ENCODE measurements at regions not wholly inside any gene's neighbourhood (a gene's known extent, or its start where the extent isn't known, plus 50 kb on each side); places are given as distances from the start of the nearest gene placed in this dataset.

DNA sequence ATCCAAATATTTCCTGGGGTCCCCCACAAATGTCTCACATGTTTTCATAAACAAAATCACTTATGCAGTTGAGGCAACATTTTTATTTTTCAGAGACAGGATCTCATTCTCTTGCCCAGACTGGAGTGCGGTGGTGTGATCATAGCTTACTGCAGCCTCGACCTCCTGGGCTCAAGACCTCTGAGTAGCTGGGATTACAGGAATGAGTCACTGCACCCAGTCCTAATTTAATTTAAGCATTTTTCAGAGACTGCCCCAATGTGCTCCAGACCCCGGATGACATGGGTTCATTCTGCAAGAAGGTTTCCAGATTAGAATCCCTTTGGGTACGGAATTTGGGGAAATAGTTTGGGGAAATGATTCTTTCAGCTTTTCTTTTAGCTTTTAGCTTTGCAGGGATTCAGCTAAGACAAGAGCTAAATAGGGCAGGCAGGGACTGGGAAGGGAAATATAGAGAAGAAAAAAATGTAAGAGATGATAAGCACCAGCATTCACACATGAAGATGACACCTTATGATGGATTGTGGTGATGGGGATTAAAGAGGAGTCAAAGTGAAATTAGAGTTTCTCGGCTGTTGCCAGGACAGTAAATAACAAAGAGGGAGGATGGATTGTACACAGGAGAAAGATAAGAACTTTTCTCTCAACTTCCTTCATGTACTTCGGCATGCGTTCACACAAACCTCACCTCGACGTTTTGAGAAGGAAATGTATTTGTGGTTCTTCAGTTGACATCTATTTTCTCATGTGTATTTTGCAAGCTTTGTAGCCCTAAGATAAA, 169.4 kb upstream of the TAB2 start:
- no peak overlapping the region for H3K27ac ChIP-seq
- DNase-seq (ENCODE audit: low read depth, low spot score): no peak

DNA sequence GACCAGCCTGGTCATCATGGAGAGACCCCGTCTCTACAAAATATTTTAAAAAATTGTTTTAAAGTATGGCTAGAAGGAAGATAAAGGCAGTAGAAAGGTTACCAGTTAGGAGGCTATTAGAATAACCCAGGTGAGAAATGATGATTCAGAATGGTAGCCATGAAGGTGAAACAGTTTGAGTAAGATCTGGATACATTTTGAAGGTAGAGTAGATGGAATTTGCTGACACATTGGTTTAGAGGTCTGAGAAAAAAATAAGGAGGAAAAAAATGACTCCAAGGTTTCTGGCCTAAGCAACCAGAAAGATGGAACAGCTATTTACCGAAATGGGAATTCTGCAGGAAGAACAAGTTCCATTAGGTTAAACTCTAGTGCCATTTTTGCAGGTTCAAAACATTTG, 167.9 kb upstream of the TAB2 start:
- no peak for DNase-seq (ENCODE audit: low read depth, low spot score)
- H3K27ac ChIP-seq: no peak overlapping the region

DNA sequence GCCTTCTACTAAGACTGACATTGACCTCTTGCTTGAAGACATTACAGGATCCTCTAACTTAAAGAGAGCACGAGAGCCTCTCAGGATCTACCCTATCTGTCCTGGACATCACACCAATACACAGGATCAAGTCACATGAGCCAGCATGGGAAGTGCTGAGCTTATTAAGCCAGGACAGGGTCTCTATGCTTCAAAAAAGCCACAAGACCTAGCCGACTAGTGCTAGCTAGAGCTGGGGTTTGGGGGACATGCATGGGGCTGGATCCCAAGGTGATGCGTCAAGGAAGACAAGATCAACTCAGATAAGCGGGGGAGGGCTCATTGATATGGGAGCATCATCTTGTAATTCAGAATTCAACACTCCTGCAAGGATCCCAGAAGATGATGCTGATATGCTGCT, 167.2 kb upstream of the TAB2 start:
- DNase-seq (ENCODE audit: low read depth, low spot score): no peak
- H3K27ac ChIP-seq: no peak overlapping the region

DNA sequence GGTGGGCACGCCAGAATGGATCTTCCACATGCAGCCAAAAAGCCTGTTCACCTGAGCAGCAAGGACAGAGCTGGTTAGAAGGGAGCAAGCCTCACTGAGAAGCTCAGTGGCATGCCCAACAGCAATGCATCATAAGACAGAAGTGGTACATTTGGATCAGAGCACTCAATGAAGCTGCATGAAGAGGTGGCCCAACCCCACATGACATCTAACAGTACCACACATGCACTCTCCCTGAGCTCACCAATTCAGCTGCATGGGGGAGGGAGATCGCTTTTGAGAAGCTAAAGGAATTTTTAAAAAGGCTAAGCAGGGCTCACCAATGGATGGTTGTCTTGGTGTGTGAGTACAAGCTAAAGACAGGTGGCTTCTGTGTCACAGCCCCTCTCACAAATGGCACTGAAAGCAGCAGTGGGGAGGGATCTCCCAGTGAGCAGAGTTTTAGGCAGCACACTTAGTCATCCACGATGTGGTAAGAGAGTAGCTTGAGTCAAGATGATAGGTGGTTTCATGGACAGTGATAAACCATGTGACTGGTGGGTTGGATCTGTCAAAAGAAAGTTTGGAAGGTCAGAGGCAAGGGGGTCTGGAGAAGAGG, 166.6 kb upstream of the TAB2 start:
- no peak for DNase-seq (ENCODE audit: low read depth, low spot score)

DNA sequence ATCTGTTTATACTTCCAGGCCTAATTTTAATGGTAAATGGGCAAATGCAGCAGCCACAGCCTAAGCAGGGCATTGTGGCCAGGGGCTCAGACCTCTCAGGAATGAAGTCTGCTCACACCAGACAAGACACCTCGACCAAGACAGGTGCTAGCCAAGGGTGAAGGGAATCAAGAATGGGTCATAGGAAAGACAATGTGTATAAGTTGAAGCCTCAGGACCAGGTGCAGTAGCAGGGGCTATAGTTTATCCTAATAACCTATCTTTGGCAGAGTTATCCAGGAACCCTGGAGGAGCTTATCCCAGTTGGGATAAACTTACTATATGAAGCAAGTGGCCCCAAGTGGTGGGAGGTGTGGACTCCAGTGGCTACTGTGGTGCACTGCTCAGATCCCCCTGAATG, 165.0 kb upstream of the TAB2 start:
- H3K27ac ChIP-seq: no peak overlapping the region
- no peak for DNase-seq (ENCODE audit: low read depth, low spot score)

More for the DNA sequence above, 166.6 kb upstream of the TAB2 start:
- no peak overlapping the region for H3K27ac ChIP-seq

DNA sequence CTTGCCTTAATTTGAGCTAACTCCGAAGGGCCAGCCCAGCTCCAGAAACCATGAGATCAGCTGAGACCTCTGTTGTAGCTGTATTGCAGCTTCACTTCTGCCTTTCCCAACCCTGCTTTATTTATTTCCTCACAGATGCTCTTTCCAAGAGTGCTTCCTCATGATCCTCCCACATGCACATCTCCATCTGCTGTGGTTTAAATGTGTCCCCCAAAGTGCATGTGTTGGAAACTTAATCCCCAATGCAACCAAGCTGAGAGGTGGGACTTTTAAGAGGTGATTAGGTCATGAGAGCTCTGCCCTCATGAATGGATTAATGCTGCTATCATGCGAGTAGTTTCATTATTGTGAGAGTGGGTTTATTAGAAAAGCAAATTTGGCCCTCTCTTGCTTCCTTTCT, 164.4 kb upstream of the TAB2 start:
- no peak overlapping the region for H3K27ac ChIP-seq
- DNase-seq (ENCODE audit: low read depth, low spot score): no peak

DNA sequence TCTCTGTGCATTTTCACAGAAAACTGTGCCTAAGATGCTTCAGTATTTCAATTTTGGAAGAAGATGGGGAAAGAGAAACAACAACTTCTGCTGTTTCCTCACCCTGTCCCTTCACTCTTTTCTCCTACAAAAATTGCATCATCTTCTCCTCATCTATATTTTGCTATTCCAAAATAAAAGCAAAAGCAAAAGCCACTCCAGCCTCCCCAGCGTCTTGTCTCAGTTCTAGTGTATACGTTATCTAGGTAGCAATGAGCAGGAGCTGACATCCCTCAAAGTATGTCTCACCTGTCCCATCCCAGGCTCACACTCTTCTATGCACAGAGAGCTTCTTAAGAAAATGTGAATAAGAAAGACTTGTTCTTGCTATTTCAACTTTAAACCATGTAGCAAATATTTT, 163.8 kb upstream of the TAB2 start:
- H3K27ac ChIP-seq: no peak overlapping the region
- DNase-seq (ENCODE audit: low read depth, low spot score): no peak

DNA sequence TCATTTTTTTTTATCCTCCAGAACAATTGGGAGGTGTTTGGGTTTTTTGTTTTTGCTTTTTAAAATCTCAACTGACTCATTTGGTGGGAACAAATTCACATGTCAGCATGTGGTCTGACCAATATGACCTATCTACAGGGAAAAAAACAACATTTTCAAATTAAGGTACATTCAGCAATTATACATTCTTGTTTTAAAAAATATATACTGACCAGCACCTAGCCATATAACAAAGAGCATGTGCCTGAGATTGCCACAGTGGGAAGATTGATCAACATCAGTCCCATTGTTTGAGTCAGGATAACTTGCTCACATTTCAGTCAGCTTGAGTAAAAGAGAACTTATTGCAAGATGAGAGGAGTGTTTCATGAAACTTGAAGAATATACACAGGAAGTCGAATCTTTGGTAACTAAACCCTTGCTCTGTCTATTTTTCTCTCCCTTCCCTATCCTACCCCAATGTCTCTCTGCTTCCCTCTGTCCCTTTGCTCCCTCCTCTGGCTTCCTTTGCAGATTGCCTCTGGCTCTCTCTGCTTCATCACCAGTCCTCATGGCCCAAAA, 163.2 kb upstream of the TAB2 start:
- no peak for DNase-seq (ENCODE audit: low read depth, low spot score)
- no peak overlapping the region for H3K27ac ChIP-seq

DNA sequence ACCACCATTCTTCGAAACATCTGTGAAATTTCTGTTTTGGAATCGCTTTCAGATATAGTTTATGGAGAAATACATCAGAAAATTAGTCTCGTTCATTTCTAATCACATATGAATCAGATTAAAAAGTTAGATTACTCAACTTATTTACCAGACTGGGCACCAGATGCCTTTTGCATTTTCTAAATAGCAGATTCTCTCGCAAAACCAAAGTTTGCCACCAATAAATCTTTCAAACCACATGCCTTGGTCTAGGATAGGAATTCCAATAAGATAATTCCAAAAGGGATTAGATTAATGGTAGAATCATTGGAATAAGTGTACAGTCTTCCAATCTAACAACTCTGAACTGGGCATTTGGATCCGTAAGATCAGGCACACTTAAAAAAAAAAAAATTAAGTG, 160.4 kb upstream of the TAB2 start:
- no peak for DNase-seq (ENCODE audit: low read depth, low spot score)
- H3K27ac ChIP-seq: no peak overlapping the region

DNA sequence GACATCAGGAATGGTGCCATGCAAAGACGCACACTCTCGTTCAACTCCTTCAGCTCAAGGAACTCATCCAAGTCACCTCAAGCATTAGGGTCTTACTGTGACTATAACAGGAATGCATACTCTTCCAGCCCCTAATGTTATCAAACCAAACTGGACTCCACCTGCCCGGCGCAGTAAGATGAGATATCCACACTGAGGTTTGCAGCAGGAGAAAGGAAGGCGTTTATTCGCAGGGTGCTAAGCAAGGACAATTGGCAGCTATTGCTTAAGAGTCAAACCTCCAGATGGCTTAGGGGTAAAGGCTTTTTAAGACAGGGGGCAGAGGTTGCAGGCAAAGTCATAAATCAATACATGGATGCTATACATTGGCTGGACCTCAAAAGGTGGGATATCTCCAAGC, 159.4 kb upstream of the TAB2 start:
- no peak overlapping the region for H3K27ac ChIP-seq
- DNase-seq (ENCODE audit: low read depth, low spot score): no peak

DNA sequence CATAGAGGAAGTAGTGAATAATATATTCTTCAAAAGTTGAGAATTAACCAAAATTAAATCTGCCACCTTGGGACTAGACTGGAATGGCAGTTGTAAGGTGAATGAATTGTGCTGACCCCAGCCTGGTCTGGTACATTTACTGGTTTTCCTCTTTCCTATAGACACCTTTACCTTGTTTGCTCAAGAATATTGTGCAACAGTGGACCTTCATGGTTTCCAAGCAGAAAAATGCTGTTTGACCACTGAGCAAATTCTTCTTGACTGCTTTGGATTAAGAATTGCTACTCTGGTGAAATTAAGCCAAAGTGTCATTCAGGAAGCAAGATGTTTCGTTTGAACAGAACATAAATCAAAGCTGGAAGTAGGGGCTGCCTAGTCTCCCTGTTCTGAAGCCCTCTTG, 156.6 kb upstream of the TAB2 start:
- no peak for DNase-seq (ENCODE audit: low read depth, low spot score)
- no peak overlapping the region for H3K27ac ChIP-seq

DNA sequence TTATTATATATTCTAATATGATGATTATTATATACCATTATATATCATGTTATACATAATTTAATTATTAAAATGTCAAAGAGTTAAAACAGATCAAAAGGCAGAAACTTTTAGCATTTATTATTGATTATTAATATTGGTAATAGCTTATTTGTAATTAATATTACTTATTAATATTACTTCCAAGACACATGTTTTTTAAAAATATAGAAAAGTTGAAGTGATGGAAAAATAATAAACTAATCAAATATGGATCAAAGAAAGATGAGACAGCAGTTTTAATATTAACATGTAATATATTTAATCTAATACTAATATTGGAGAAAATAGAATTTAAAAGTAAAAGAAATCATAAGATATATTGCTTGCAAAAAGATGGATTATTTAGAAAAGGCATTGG, 154.6 kb upstream of the TAB2 start:
- no peak overlapping the region for H3K27ac ChIP-seq
- no peak for DNase-seq (ENCODE audit: low read depth, low spot score)

DNA sequence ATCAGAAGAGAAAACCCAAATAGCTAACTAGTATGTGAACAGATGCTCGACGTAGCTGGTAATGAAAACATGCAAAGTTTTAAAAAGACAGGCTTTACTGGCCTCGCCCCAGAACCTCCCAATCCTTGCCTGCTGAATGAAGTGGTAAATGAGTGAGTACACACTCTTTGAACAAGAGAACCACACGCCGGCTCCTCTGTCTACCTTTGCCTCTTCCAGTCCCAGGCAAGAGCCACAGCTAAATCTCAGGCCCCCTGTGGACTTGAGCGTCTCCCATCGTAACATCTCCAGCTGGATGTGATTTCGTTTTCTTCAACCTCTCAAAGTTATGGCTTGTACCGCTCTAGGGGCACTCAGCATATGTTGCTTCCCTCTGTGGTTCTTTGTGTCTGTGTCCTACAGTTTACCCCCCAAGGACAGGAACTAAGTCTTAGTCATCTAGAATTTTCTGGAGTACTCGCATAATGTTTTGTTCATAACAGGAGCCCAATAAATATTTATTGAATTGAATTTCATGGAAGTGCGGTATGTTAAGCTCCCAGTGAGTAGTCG, 153.2 kb upstream of the TAB2 start:
- no peak overlapping the region for H3K27ac ChIP-seq
- no peak for DNase-seq (ENCODE audit: low read depth, low spot score)

DNA sequence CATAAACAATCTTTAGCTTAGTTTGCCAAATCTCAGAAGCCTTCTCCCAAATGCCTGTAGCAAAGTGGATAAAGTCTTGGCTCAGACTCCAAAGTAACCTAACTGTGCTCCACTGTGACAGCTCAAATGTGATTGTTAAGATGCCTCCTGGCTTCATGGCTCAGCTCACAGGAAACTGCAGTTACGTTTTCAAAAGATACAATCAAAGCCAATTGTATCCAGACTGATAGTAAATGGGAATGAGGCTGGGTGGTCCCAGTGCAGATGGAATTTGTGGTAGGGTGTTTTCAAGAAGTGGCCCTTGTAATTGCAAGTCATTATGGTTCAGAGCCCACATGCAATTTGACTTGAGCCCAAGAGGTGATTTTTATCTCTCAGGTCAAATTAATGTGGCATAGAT, 151.2 kb upstream of the TAB2 start:
- no peak overlapping the region for H3K27ac ChIP-seq
- DNase-seq (ENCODE audit: low read depth, low spot score): no peak

DNA sequence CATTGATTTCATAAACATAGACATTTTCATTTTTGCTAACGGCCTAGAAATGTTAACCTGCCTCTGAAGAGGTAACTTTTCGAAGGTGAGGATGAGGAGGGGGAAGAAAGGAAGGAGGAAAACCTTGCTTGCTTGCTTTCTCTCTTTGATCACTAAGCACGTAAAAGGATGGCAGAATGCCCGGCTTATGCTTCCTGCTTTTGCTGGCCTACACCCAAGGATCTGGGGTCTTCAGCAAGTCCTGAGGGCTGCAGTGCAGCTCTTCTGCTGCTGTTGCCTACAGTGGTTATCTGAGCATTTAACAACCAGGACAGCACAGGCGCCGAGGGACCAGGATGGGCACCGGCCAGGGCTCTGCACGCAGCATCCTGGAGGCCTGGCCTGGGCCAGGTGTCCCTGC, 150.8 kb upstream of the TAB2 start:
- H3K27ac ChIP-seq: no peak overlapping the region
- no peak for DNase-seq (ENCODE audit: low read depth, low spot score)

DNA sequence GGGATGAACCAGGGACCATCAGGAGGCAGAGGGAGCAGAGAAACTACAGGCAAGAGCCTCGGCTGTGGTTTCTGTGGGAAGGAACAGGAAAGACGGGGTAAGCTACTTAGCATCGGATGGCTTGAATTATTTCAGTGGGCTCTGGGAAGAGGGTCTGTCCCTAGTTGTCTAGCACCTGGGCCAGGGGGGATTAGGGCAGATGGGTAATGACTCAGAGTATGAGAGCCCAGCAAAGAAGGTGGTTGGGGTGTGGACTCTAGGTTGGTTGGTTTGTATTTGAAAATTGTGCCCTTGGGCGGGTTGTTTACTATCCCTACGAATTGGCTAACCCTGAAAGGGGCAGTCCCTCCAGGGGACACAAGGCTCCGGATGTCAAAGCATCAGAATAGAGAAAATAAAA, 148.5 kb upstream of the TAB2 start:
- H3K27ac ChIP-seq: no peak overlapping the region

DNA sequence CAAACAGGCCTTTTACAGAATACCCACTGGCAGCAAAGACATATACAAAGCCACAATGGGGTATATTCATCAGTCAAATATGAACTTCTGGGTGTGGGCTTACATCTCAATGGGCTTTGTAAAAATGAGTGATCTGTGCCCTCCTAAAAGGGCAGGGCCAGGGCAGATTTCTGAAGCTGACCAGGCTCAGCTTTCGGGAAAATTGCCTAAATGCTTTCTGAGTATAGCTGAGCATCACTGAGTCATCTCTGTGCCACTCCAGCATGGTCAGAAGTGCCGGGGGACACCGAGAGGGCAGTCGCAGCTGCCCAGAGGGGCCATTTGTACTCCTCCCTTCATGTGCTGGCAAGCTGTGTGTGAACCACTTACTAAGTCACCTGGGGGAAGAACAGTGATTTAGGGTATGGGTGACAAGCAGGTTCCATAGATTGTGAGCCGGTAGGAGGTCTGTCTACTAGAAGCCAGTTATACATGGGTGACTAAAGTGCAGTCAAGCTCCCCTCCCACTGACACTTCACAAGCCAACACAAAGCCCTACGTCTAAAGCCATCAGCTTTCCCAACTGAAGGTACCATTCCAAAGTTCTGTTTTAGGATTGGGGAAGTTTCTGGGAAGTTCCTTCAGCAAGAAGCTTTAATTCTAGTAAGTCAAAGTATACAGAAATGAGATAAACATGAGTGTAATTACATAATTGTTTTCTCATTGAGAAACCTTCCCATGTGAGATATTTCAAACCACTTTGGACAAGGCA, 147.6 kb upstream of the TAB2 start:
- no peak overlapping the region for H3K27ac ChIP-seq

More for the DNA sequence above, 148.5 kb upstream of the TAB2 start:
- DNase-seq (ENCODE audit: low read depth, low spot score): no peak

DNA sequence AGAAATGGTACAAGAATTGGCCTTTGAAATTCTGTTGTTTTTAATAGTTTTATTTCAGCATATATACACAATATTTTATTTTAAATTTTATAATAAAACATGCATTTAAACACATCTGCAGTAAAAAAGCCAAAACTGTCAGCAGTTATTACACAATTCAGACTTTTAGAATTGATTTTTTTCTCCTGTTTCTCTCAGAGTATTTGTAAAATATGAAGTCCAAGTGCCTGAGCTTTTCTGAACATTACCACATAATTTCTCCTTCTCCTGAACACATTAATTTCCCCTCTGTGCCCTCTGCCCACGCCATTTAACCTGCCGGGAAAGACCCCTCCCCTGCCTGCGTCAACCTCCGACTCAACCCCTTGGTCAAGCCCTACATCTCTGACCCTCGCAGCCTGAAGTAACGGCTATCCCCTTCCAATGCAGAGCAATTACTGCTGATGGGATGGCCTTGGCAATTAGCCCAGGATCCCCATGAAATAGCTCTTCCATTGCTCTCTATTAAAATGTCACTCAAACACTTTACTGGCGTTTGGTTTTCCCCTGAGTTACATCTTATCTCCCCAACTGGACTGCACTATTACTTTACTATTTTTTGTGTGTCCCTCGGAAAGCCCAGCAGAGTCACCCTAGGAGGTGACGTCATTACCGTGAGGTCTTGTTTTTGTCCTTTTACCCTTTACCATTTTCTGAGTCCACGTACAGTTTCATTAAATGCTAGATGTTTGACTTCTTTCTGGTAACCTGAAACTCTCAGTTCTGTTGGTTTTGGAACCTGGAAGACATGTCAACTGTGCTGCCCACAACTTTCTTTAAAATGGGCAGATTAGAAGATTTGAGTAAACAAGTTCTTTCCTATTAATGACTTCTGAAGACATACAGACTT, 146.7 kb upstream of the TAB2 start:
- no peak for DNase-seq (ENCODE audit: low read depth, low spot score)
- no peak overlapping the region for H3K27ac ChIP-seq

More for the DNA sequence above, 147.6 kb upstream of the TAB2 start:
- no peak for DNase-seq (ENCODE audit: low read depth, low spot score)

DNA sequence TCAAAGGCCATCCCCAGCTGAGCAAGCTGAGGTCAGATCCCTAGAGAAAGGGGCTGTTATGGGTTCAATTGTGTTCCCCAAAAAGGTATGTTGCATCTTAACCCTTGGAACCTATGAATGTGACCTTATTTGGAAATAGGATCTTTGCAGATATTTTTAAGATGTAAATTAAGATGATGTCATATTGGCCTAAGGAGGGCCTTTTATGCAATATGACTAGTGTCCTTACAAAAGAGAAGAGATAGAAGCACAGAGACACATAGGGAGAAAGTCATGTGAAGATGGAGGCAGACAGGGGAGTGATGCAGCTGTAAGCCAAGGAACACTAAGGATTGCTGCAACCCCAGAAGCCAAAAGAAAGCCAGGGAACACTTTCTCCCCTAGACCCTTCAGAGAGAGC, 144.3 kb upstream of the TAB2 start:
- DNase-seq (ENCODE audit: low read depth, low spot score): no peak
- H3K27ac ChIP-seq: no peak overlapping the region

DNA sequence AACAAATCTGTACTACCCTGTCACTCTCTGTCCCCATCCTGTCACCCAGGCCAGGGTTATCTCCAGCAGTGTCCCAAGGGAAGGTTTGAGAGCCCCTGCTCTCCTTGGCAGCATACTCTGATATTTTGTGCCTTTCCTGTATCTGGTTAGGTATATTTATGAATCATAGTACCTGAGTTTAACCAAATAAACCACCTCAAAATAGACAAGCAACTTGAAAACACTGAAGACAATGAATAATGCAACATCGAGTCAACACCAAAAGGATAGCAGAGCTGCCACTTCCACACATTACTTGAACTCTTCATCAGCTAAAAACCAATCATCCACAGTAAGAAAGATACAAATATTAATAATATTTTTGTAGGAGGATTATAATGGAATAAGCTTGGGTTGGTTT, 142.6 kb upstream of the TAB2 start:
- DNase-seq (ENCODE audit: low read depth, low spot score): no peak
- no peak overlapping the region for H3K27ac ChIP-seq

All from epithelial cell of prostate (primary cell).